SIG-M5 treated with dmso at 0.1 percent for 504 hours (cell line): ENCODE measurements at regions not wholly inside any gene's neighbourhood (a gene's known extent, or its start where the extent isn't known, plus 50 kb on each side); places are given as distances from the start of the nearest gene placed in this dataset.

Experiments used
- DNase-seq: peaks from one replicate; lab custom pipeline; 2025; ENCODE audit not compliant: unreplicated experiment; lab: John Stamatoyannopoulos, UW

DNA sequence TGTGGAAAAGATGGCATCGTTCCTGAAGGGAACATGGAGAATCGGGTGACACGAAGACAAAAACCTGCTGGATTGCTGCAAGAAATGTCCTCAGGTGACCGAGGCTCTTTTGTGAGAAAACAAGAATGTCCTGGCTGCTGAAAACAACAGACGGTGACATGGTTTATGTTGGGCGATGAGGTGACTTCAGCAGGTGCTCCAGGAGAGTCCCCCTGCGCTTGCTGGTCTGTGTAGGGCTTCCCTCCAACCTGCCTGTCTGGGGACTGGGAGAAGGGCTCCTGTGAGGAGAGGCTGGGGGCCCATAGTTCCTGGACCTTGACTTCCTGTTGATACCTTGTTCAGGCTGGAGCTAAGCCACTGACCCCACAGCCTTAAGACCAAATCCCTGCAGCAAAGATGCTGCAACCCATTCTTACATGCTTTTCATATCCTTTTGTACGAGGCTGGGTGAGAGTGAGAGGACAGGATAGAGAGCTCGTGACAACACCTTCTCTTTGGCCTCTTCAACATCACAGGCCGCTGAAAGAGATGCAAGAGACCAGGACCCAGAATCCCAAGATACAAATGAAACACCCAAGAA is 134.8 kb downstream of the CD83 start:
- DNase-seq = no peak

DNA sequence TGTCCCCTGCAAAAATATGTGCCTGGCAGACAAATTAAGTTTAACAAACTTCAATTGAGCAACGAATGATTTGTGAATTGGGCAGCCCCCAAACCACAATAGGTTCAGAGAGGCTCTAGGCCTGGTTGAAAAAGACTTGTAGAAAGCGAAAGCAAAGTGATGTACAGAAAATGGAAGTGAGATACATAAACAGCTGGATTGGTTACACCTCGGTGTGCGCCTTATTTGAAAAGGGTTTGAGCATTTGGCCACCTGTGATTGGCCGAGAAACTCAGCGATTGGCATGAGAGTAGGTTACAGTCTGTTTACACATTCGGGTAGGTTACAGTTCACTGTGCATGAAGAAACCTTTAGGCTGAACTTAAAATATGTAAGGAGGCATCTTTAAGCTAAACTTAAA is 136.9 kb downstream of the CD83 start:
- no peak for DNase-seq

DNA sequence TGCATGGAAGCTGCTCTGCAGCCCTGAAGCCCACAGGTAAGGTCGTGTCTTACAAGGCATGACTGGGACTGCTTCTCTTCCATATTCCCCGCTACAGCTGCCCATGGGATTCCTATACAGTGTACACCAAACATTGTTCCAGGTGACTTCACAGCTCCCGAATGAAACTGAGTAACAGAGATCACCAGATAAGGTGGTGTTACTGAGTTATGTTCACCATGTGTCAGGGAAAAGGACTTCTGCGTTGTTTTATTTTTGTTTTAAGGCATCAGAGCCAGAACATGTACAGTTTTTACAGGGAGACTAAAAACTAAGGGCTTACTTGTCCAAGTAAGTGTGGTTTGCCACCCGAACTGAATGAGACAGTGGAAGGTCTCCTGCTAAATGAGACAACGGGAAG is 138.3 kb downstream of the CD83 start:
- no peak for DNase-seq

DNA sequence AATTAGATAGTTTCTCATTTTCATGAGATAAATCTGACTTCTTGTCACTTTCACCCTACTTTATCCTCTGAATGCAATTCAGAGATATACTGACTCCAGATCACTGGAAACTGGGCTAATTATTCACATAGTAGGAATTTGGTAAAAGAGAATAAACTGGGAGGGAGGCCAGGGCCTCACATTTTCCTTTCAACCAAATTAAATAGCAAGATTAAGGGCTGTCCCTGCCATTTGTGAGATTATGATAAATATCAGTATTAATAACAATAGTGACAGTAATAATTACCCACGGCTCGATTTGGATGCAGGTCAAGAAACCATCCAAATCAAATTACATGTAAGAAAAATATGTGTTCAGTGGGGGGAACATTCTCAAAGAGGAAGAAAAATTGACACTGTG is 140.5 kb downstream of the CD83 start:
- no peak for DNase-seq

DNA sequence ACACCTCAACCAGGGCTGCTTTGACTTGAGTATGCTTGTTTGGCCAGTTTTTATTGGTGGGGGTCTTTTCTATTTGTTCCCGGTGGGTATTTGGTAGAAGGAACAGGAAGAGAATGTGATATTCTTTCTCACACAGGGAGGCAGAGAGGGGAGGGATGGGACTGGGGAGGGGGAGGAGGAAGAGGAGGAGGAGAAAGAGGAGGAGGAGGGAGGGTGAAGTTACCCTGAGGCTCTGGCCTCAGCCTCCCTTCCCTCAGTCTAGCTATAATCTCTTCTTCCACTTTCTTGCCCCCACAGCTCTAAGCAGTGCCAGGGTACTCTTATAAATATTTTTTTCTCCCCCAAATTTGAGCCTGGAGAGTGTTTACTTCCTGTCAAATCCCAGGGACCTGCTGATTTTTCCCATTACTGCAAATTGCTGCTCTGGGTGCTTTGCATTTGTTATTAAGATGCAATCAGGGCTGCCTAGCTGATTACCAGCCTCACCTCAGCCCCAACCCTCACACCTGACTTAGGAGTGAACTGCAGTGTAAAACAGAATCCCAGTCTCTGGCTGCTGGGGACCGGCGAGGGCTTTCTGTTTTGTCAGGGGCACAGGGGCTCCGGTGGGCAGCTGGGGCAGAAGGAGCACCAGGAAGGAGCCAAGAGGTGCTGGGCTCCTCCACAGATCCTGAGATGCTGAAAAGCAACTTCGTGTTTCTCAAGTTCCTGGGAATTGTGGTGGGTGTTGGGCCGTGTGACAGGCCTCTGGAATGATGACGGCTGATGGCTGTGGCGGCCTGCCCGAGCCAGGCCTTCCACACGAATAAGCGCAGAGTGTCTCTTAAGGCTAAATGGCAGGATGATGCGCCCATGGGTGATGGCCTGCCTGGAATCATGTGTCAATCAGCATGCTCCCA is 141.4 kb downstream of the CD83 start:
- no peak for DNase-seq

DNA sequence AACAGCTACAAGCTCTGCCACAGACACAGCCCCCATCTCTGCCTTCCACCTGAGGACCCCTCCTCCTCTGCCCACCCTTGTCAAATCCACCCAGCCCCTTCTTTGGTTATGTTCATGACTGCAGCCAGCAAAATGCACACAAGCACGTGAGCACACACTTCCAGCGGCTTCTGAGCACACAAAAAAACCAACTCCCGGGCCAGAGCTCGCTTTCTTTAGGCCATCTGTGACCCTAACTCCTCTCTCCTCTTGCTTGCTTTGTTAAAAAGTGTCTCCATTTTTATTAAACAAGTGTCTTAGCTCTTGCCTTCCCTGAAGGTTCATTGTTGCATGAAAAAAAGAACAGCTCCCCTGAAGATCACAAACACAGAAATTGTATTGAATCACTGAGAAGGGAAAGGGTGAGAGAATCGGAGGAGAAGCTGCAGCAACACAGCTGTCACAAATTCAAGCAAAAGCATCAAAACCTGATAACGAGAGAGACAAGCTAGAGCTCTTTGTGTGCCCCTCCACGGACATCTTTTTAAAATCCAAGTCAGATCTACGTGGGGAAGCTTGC is 142.1 kb downstream of the CD83 start:
- DNase-seq = no peak

DNA sequence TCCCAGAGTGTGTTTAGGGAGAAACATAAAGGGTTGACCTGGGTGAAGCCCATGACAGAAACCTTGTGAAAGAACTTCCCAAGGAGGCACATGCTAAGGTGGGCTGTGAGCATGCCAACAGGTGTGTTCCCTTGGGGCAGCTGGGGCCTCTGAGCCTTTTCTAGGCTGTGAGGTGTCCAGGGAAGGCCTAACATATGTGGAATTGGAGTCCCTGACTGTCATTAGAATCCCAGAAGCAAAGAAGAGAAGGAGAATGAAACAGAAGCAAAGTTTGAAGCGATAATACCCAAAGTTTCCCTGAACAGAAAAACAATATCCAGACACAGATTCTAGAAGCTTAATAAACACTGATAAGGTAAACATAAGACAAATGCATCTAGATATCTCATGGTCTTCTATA is 143.3 kb downstream of the CD83 start:
- DNase-seq = no peak

DNA sequence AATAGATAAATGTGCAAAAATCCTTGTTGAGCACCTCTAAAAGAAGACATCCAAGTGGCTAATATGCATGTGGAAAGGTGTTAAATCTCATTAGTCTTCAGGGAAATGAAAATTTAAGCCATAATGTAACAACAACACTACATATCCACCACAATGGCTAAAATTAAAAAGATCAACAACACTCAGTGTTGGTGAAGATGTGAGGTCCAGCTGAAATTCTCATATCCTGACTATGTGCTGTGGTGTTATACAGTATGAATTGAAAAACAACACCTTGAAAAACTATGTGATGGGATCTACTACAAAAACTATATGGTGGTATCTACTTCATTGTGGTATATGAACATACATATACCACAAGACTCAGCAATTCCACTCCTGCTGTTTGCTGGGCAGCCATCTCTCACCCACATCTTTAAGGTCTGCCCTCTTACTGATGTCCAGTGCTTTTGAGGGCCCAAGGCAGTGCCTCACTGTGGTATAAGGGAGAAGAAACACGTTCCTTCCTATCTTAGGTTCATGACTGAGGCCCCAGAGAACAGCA is 146.4 kb downstream of the CD83 start:
- DNase-seq = no peak

DNA sequence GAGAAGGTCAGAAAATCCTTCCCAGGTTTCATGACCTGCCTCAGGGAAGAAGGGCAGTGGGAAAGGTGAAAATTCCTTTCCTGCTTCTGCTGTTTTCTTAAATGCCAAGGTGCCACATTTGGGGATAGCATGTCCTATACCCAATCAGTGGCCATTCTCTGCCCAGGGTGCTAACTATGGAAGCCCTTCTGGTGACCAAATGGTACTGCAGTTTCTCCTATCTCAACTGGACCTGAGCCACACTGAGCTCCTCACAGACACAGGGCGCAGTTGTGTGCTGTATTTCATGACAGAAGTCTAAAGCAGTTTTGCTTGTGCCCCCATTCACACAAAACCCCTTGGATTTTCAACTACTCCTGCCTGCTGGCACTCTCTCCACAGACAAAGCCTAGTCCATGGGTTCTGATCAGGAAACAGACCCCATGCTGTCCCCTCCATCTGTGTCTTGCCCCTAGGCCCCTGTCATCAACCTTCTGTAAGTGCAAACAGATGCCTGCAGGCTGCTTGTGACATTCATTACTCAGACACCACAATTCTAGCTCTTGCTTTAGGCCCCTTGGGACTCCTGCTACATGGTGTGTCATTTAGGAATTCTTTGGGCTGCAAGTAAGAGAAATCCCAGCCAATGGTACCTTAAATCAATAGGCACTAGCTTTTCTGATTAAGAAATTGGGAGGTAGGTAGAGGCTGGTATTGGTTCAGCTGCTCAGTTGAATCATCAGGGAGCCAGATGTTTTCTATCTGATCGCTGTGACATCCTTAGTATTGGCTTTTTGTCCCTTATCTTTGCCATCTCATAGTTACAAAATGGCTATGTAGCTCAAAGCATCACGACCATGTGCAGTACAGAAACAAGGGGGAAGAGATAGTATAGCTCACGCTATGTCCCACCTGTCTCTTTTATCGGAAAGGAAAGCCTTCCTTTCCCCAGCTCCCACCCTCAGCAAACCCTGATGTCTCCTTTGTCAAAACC is 147.8 kb downstream of the CD83 start:
- no peak for DNase-seq

DNA sequence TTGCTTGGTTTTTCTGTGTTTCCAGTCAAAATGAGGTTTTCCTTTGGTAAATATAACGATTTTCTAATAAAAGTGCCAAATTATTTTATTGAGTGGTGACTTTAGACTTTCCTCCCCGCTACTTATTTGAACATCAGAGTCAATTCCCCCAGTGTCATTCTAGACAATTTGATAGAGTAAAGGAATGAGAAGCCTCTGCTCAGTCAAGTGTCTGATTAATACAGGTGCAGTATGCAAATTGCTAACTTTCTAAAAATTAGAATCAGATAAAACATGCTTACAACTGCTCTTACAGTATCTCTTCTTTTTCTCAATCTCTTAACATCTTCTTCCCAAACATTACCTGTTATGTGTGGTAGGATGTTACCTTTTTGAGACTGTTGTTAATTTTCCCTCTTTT is 148.7 kb downstream of the CD83 start:
- DNase-seq = no peak

DNA sequence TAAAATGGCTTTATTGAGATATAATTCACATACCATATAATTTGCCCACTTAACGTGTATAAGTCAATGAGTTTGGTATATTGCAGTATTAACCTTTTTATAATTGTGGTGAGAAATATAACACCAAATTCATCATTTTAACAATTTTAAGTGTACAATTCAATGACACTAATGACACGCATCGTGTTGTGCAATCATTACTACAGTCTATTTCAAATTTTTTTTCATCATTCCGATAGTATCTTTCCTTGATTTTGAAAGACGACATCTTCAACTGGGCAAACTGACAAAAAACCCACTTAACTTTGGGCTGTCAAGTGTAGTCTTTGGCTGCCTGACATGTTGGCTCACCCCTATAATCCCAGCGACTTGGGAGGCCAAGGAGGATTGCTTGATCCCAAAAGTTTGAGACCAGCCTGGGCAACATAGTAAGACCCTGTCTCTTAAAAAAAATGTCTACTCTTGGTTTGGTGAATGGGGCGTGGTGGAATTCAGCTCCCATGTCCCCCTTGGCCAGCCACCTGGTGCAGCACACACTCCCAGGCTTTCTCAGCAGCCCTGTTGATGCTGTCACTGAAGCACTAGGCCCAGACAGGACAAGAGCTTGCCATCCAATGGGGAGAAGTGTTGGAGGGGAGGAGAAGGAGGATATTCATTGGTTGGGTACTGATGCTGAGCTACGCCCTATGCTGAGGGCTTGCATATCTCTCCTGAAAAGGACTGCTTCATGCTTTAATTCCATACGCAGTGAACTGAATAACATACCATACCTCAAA is 150.5 kb downstream of the CD83 start:
- DNase-seq = no peak

DNA sequence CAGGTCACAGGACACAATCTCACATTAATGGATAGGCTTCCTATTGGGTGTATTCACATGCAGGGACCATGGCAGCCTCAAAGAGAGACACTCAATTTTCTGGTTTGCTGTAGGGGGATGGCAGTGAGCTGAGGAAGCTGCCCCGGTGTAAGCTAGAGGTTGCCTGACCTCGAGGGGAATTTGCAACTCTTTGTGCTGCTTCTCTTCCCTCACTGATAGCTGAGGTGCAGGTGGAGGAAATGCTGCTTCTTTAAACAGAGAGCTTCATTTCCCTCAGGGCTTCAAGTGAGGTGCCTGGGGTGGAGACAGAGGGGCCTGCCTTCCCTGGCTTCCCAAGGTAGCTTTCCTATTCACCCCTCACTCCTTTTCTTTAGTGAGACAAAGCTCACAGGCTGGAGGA is 151.9 kb downstream of the CD83 start:
- no peak for DNase-seq

DNA sequence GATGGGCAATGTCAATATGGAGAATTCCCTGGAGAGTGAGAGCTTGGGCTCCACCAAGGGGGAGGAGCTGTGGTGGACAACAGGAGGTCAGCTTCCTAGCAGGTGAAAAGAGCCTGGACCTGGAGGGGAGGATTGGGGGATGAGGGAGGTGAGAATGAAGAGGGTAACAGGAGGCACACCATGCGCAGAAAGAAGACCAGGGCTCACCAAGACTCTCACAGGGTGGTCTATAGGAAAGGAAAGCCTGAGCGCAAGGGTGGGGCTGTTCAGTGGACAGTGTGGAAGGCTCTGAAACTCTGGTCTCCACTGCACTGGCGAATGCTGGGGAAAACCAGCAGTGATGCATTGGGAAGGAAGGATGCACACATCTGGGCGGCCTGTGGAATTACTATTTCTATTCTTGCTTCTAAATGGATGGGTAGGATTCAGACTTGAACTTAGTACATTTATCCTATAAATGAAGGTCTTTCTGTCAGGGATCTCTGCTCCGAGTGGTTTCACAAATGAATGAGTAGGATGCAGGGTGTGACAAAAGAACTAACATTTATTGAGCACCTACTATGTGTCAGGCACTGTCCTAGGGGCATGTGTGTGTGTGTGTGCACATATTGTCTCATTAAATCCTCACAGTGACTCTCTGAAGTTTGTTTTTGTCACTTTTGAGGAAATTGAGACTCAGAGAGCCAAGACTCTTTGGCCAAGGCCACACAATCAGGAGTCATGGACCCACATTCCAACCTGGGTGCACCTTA is 152.7 kb downstream of the CD83 start:
- no peak for DNase-seq

DNA sequence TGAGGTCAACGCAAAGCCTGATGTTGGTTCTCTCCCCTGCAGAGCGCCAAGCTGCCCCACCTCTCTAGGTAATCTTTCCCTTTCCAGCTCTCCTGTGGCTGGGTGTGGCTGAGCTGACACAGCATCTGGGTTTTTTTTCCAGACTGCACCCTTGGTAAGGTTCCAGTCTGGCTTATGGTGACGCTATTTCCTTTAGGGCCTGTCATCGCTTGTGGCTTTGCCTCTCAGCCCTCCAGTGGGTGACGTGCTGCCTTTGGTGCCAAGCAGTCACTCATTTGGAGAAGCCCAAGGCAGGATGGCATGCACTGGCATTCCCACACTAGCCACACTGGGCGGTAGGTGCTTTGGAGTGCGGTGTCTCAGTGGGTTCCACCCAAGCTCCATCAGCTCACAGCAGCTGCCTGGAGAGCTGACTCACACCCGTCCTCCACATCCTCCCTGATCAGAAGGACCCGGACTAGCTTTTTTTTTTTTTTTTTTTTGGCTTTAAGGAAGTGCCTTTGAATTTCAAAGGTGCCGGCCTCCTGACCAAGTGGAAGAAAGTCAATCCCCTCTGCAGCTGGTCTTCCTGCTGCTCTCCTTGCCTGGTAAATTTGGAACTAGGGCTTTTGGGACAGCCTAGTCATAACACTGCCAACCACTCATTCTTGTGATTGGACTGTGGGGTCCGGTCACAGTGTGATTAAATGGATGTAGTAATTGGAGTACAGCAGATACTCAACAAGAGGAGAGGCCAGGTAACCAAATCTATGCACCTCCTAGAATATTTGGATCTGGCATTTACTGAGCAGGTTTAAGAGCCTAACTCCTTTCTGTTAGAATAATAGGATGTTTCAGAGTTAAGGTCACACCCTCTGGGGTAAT is 153.6 kb downstream of the CD83 start:
- no peak for DNase-seq

DNA sequence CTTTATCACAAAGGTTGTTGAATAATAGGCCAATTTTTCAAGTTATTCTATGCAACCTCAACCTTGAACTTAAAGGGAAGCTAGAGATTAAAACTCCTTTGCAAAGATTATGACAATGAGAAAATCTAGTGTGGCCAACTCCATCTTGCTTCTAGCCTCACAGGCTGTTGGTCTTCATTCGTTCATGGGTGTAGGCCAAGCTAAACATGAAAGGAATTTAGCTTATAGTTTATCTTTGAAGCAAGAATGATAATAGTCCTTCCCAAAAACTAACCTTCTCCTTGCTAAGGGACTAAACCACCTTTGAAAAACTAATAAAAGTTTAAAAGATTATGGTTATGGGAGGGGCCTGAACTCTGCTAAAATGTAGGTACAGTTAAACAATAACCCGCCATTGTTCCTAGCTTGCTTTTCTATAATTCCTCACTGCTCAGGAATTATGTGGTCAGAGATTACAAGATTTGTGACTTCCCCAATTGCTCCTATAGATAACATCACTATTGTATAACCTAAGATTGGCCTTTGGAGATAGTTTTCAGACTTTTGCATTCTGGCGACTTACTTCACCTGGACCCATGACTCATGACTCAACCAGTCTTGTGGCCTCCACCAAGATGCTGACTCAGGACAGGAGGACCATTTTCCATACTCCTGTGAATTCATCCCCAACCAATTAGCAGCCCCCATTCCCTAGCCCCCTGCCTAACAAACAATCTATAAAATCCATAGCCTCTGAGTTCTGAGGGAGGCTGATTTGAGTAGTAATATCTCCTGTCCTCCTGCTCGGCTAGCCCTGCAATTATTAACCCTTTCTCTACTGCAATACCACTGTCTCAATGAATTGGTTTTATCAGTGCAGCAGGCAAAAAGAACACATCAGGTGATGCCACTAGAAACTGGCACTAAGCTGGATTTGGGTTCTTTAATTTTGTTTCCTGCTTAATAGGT is 154.5 kb downstream of the CD83 start:
- DNase-seq = no peak

DNA sequence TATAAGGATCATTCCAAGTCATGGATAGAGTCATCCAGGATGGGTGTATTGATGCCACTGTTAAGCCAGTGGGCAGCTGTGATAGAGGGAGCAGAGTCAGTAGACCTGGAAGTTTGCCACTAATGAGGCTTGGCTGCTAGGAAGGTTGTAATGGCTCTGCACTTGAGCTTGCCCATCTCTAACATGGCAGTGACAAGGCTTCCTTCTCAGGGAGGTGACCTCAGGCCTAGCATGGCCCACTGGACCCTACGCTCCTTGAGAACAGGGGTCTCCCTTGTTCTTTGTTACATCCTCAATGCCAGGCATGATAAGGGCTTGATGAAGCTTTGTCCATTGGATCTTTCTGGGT is 155.1 kb downstream of the CD83 start:
- DNase-seq = no peak

DNA sequence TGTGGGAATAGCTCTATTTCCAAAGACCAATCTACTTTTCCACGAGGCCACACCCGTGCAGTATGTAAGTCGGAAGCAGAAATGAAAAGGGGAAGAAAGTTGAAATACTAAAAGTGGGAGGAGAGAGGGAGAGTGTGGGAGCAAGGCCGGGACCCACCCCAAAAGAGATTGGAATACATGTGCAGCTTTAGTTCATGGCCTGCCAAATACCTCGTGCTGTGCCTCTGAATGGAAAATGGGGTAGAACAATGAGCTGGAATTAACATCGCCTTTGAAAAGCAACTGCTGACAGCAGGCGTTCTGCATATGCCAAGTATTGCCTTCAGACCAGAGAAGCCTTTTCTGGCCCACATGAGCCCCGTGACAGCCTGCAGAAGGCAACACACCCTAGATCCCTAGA is 155.6 kb downstream of the CD83 start:
- no peak for DNase-seq

DNA sequence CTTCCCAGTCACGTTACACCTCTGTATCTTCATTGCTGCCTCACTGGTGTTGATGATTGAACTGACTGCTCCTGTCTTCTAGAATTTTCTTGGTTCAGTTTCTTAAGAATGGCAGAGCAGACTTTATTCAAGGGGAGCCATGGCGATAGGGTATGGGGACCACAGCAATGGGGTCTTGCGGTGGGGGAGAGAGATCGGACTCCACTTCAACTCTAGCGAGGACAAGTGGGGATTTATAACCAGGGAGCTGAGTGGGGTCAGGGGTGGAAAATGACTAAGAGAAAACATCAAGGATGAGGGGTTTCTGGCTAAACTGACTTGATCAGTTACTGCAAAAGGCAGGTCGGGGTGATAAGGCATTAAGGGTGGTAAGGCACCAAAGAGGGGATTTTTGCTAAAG is 156.4 kb downstream of the CD83 start:
- DNase-seq = no peak
